Nephron (organoid): ENCODE measurements at regions not wholly inside any gene's neighbourhood (a gene's known extent, or its start where the extent isn't known, plus 50 kb on each side); places are given as distances from the start of the nearest gene placed in this dataset.

Experiments
- H3K27ac Mint-ChIP-seq, 3 experiments: 2 replicates each; pipeline ENCODE4 v1.8.0; 2020; ENCODE audit warnings: mixed read lengths in 3 of 3, mild to moderate bottlenecking in 2 of 3, moderate library complexity in 1 of 3
- H3K27me3 Mint-ChIP-seq: 2 replicates; pipeline ENCODE4 v1.8.0; 2021; ENCODE audit warnings: low read depth, mild to moderate bottlenecking, moderate library complexity, mixed read lengths
- H3K36me3 Mint-ChIP-seq: 2 replicates; pipeline ENCODE4 v1.8.0; 2020; ENCODE audit warnings: low read depth, mixed read lengths
- H3K4me1 Mint-ChIP-seq: 2 replicates; pipeline ENCODE4 v1.8.0; 2020; ENCODE audit warnings: mixed read lengths
- H3K4me3 Mint-ChIP-seq, 3 experiments: 2 replicates each; pipeline ENCODE4 v1.8.0; 2020; ENCODE audit warnings: mild to moderate bottlenecking in 3 of 3, mixed read lengths in 3 of 3, moderate library complexity in 2 of 3
- H3K9me3 Mint-ChIP-seq: 2 replicates; pipeline ENCODE4 v1.8.0; 2020; ENCODE audit warnings: mixed read lengths
- TF ChIP-seq, protein P1 (sequence below), 3 experiments: fragments of 200-600 bp; sonication (generic); IDR thresholded peaks; one replicate each; pipeline ENCODE4 v1.5.0; 2021; ENCODE audit warnings: antibody characterized with exemption in 3 of 3; ENCODE audit not compliant: unreplicated experiment in 3 of 3

DNA sequence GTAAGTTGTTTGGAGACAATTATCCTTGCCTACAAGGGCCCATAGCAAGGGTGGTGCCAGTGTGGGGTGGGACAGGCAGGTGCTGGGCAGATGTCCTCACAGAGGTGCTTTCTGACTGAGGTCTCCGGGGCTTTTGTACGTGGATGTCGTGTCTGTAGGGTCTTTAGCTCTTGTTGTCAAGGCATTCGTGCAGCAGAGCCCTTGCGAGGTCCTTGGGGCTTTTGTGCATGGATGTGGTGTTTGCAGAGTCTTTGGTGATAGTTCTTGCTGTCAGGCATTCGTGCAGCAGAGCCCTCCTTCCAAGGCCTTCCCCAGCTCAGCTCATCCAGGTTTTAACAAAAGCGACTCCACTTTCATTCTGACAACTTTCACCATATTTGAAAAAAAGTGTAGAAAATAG is 116.0 kb upstream of the TMEM18 start:
- H3K4me3 Mint-ChIP-seq = peak overlapping the region in 1 of 3 experiments; percentile 30
- peaks cover 6% of the 10 kb centered on the region for H3K9me3 Mint-ChIP-seq
- TF ChIP-seq, protein P1, sequence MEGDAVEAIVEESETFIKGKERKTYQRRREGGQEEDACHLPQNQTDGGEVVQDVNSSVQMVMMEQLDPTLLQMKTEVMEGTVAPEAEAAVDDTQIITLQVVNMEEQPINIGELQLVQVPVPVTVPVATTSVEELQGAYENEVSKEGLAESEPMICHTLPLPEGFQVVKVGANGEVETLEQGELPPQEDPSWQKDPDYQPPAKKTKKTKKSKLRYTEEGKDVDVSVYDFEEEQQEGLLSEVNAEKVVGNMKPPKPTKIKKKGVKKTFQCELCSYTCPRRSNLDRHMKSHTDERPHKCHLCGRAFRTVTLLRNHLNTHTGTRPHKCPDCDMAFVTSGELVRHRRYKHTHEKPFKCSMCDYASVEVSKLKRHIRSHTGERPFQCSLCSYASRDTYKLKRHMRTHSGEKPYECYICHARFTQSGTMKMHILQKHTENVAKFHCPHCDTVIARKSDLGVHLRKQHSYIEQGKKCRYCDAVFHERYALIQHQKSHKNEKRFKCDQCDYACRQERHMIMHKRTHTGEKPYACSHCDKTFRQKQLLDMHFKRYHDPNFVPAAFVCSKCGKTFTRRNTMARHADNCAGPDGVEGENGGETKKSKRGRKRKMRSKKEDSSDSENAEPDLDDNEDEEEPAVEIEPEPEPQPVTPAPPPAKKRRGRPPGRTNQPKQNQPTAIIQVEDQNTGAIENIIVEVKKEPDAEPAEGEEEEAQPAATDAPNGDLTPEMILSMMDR (IDR thresholded peaks at IDR 0.05; ENCODE audit: unreplicated experiment in 3 of 3) = no peak
- peaks cover 14% of the 10 kb centered on the region for H3K27me3 Mint-ChIP-seq
- peaks cover 4% of the 10 kb centered on the region for H3K36me3 Mint-ChIP-seq
- peak overlapping the region; percentile 2 to 70 (median 34) for H3K27ac Mint-ChIP-seq
- H3K4me1 Mint-ChIP-seq = peaks cover 60% of the 10 kb centered on the region

DNA sequence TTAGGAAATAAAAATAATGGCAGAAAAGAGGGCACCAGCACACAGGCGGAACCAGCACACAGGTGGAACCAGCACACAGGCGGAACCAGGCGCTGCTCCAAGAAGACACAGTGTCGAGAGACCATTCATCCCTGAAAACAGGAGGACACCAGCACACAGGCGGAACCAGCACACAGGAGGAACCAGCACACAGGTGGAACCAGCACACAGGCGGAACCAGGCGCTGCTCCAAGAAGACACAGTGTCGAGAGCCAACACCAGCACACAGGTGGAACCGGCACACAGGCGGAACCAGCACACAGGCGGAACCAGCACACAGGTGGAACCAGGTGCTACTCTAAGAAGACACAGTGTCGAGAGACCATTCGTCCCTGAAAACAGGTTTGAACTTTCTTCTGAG is 115.5 kb upstream of the TMEM18 start:
- Mint-ChIP-seq H3K27ac (peak overlapping the region; percentile 34 to 70 (median 48)), H3K36me3 (peaks cover 4% of the 10 kb centered on the region), H3K27me3 (peaks cover 10% of the 10 kb centered on the region), H3K4me3 (peak overlapping the region in 1 of 3 experiments; percentile 6), H3K9me3 (peaks cover 10% of the 10 kb centered on the region), H3K4me1 (peaks cover 60% of the 10 kb centered on the region)
- TF ChIP-seq, protein P1 (IDR thresholded peaks at IDR 0.05; ENCODE audit: unreplicated experiment in 3 of 3) = no peak

DNA sequence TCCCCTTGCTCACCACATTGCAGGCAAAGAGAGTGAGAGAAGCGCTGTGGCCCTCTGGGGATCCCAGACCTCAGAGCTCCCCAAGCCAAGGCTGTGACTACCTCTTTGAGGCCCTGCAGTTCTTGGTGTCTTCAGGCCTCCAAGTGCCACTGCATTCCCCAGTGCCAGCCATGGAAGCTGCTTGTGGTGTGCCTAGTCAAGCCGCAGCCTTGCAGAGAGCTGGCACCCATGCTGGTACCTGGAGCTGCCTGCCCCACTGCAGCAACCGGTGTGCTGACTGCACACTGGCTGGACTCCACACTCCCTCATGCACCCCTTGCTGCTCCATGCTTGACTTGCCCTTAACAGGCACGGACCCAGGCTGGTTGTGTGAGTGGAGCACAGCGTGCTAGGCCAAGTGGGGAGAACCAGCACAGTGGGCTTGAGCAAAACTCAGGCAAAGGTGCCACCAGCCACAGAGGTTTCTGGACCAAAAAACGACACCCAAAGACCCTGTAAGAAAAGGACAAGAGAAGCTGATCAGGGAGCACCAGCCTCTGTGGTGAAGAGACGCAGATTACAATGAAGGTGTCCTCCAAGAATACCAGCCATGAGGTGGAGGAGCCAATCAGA is 113.5 kb upstream of the TMEM18 start:
- H3K27me3 Mint-ChIP-seq = peaks cover 7% of the 10 kb centered on the region
- H3K4me3 Mint-ChIP-seq = no peak overlapping the region
- no peak overlapping the region for H3K27ac Mint-ChIP-seq
- peaks cover 10% of the 10 kb centered on the region for H3K9me3 Mint-ChIP-seq
- peaks cover 4% of the 10 kb centered on the region for H3K36me3 Mint-ChIP-seq
- peaks cover 46% of the 10 kb centered on the region for H3K4me1 Mint-ChIP-seq
- TF ChIP-seq, protein P1 (IDR thresholded peaks at IDR 0.05; ENCODE audit: unreplicated experiment in 3 of 3) = no peak

DNA sequence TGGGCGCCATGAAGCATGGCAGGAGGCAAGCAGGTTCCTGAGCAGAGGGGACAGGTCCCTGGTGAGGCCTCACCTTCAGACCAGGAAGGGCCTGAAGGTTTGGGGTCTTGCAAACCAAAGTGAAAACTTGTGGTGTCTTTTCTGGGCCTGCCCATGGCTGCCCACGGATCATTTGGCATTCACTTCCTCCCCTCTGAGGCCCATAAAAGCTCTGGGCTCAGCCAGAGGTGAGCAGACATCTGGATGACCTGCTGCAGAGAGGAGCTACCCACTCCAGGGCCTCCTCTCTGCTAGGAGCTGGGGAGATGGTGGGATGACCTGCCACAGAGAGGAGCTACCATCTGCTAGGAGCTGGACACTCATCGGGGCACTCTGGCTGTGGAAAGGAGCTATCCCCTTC is 112.9 kb upstream of the TMEM18 start:
- H3K27me3 Mint-ChIP-seq = peaks cover 7% of the 10 kb centered on the region

DNA sequence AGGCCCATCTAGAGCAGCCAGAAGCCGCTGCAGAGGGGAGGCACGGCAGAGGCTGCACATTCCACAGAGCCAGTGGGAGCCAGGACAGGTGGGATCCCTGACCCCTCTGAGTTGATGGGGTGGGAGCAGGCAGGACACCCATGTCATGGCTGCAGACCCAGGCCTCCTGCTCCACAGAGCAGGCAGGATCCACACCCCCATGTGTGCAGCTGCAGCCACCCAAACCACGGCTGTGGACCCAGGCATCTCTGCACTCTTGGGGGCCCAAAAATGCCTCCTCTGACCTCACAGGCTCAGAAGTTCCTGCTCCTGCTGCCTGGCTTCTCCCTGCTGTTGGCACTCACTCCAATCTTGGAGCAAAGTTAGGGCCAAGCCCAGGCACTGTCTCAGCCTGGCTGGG is 112.3 kb upstream of the TMEM18 start:
- H3K36me3 Mint-ChIP-seq = peaks cover 4% of the 10 kb centered on the region
- peaks cover 34% of the 10 kb centered on the region for H3K4me1 Mint-ChIP-seq
- H3K27me3 Mint-ChIP-seq = peaks cover 7% of the 10 kb centered on the region
- TF ChIP-seq, protein P1 (IDR thresholded peaks at IDR 0.05; ENCODE audit: unreplicated experiment in 3 of 3) = no peak
- H3K4me3 Mint-ChIP-seq = no peak overlapping the region
- H3K27ac Mint-ChIP-seq = peak overlapping the region in 1 of 3 experiments; percentile 32
- peaks cover 10% of the 10 kb centered on the region for H3K9me3 Mint-ChIP-seq

More for the DNA sequence above, 112.9 kb upstream of the TMEM18 start:
- no peak overlapping the region for H3K4me3 Mint-ChIP-seq
- no peak overlapping the region for H3K27ac Mint-ChIP-seq
- H3K4me1 Mint-ChIP-seq = peaks cover 39% of the 10 kb centered on the region
- H3K9me3 Mint-ChIP-seq = peaks cover 10% of the 10 kb centered on the region
- TF ChIP-seq, protein P1 (IDR thresholded peaks at IDR 0.05; ENCODE audit: unreplicated experiment in 3 of 3) = no peak
- H3K36me3 Mint-ChIP-seq = peaks cover 4% of the 10 kb centered on the region
